SK-N-SH (cell line): ENCODE measurements at regions not wholly inside any gene's neighbourhood (a gene's known extent, or its start where the extent isn't known, plus 50 kb on each side); places are given as distances from the start of the nearest gene placed in this dataset.

Source experiments
- CTCF ChIA-PET: fragments of 300-600, 350-600 bp; formaldehyde crosslinking; extraction: SDS; loops from one replicate; lab custom pipeline; 2021; lab: Yijun Ruan, JAX
- POLR2A ChIA-PET: fragments of 350-600 bp; sonication (Branson Sonifier 250); formaldehyde crosslinking; extraction: SDS; loops from one replicate; lab custom pipeline; 2020; ENCODE audit warnings: antibody characterized with exemption, inconsistent platforms; lab: Yijun Ruan, JAX
- DNase-seq: peaks from one replicate; pipeline ENCODE4 v3.0.0; 2012
- H2AFZ ChIP-seq: fragments of 200-600 bp; sonication (generic); 2 replicates; pipeline ENCODE4 v1.8.1; 2016; ENCODE audit warnings: antibody characterized with exemption, mild to moderate bottlenecking, low read depth
- H3F3A ChIP-seq: fragments of 200-600 bp; sonication (generic); replicated peaks from 2 replicates; pipeline ENCODE3; 2016; ENCODE audit warnings: antibody characterized with exemption, mild to moderate bottlenecking; ENCODE audit not compliant: insufficient read depth
- H3K27ac ChIP-seq, 2 experiments: fragments of 200-500 bp in 1 of 2; fragments of 200-600 bp in 1 of 2; sonication (Bioruptor generic) in 1 of 2; sonication (generic), shearing (Covaris generic) in 1 of 2; 2 replicates each; pipeline versions ENCODE4 v1.5.1 to v1.6.1; 2014 to 2016; ENCODE audit warnings: low read depth in 2 of 2, inconsistent platforms in 1 of 2, low read length in 1 of 2, mild to moderate bottlenecking in 1 of 2, mixed read lengths in 1 of 2
- H3K27me3 ChIP-seq: fragments of 200-600 bp; sonication (generic), shearing (Covaris generic); 2 replicates; pipeline ENCODE4 v1.6.1; 2016; ENCODE audit warnings: mixed run types; ENCODE audit not compliant: insufficient read depth
- H3K36me3 ChIP-seq, 2 experiments: fragments of 200-500 bp in 1 of 2; fragments of 200-600 bp in 1 of 2; sonication (Bioruptor generic) in 1 of 2; sonication (generic) in 1 of 2; replicated peaks in 1 of 2; 2 replicates each; pipeline versions ENCODE3 to v1.5.1; 2014 to 2016; ENCODE audit warnings: low read length in 1 of 2, mild to moderate bottlenecking in 1 of 2; ENCODE audit not compliant: insufficient read depth in 2 of 2, control insufficient read depth in 1 of 2
- H3K4me1 ChIP-seq, 2 experiments: fragments of 200-500 bp in 1 of 2; fragments of 200-600 bp in 1 of 2; sonication (Bioruptor generic) in 1 of 2; sonication (generic), shearing (Covaris generic) in 1 of 2; 2 replicates each; pipeline versions ENCODE4 v1.5.1 to v1.6.1; 2014 to 2016; ENCODE audit warnings: low read depth in 1 of 2, low read length in 1 of 2, mixed run types in 1 of 2; ENCODE audit not compliant: insufficient read depth in 2 of 2, control insufficient read depth in 1 of 2
- H3K4me2 ChIP-seq: fragments of 200-600 bp; sonication (generic), shearing (Covaris generic); 2 replicates; pipeline ENCODE4 v1.6.1; 2017; ENCODE audit warnings: mixed run types
- H3K4me3 ChIP-seq, 2 experiments: fragments of 200-500 bp in 1 of 2; fragments of 200-600 bp in 1 of 2; sonication (Bioruptor generic) in 1 of 2; sonication (generic), shearing (Covaris generic) in 1 of 2; 2 replicates each; pipeline versions ENCODE4 v1.5.1 to v1.8.1; 2014 to 2016; ENCODE audit warnings: low read depth in 2 of 2, inconsistent platforms in 1 of 2, low read length in 1 of 2, mild to moderate bottlenecking in 1 of 2, mixed read lengths in 1 of 2, moderate library complexity in 1 of 2
- H3K79me2 ChIP-seq: fragments of 200-600 bp; sonication (generic); 2 replicates; pipeline ENCODE4 v1.8.1; 2017; ENCODE audit warnings: mild to moderate bottlenecking; ENCODE audit not compliant: insufficient read depth
- H3K9ac ChIP-seq: fragments of 200-600 bp; sonication (generic); 2 replicates; pipeline ENCODE4 v1.6.1; 2017; ENCODE audit warnings: mixed run types
- H3K9me2 ChIP-seq: fragments of 200-600 bp; sonication (generic); 2 replicates; pipeline ENCODE4 v1.6.1; 2017; ENCODE audit warnings: mixed run types
- H3K9me3 ChIP-seq: fragments of 200-600 bp; sonication (generic); 2 replicates; pipeline ENCODE4 v1.6.1; 2017; ENCODE audit warnings: mixed run types, mild to moderate bottlenecking, moderate library complexity
- H4K20me1 ChIP-seq: fragments of 200-600 bp; sonication (generic); 2 replicates; pipeline ENCODE4 v1.6.1; 2017; ENCODE audit warnings: mild to moderate bottlenecking, mixed run types; ENCODE audit not compliant: insufficient read depth
- EZH2phosphoT487 ChIP-seq: fragments of 200-600 bp; sonication (generic); IDR thresholded peaks from 2 replicates; pipeline ENCODE4 v1.6.1; 2017; ENCODE audit warnings: low read depth, mixed run types, mild to moderate bottlenecking, antibody characterized with exemption, moderate library complexity, borderline replicate concordance
- GABPA ChIP-seq: IDR thresholded peaks from 2 replicates; pipeline ENCODE4 v1.4.0; 2012; ENCODE audit warnings: low read depth, mild to moderate bottlenecking
- MEF2A ChIP-seq: IDR thresholded peaks from 2 replicates; pipeline ENCODE4 v1.4.0; 2012; ENCODE audit warnings: low read depth, borderline replicate concordance
- POLR2AphosphoS5 ChIP-seq: IDR thresholded peaks from 2 replicates; pipeline ENCODE4 v1.6.1; 2012; ENCODE audit warnings: low read depth, low read length
- RFX5 ChIP-seq: IDR thresholded peaks from 2 replicates; pipeline ENCODE4 v1.6.1; 2012; ENCODE audit warnings: mild to moderate bottlenecking, improper control_type of control experiment, low read length
- RXRA ChIP-seq: IDR thresholded peaks from 2 replicates; pipeline ENCODE4 v1.4.0; 2012; ENCODE audit warnings: low read depth, mild to moderate bottlenecking, borderline replicate concordance
- TEAD4 ChIP-seq: IDR thresholded peaks from 2 replicates; pipeline ENCODE4 v1.4.0; 2012; ENCODE audit warnings: mild to moderate bottlenecking, borderline replicate concordance; ENCODE audit not compliant: insufficient read depth
- WGBS: methylation state at CpG from one replicate; pipeline ENCODE4 v1.1.6; 2017; ENCODE audit warnings: low lambda C conversion rate; 5-methylcytosine and 5-hydroxymethylcytosine counted together
- TF ChIP-seq, protein P1 (sequence below): IDR thresholded peaks from 2 replicates; pipeline ENCODE4; 2012
- TF ChIP-seq, protein P2 (sequence below): fragments of 150-350 bp; IDR thresholded peaks from 2 replicates; pipeline ENCODE4 v1.6.1; 2016; ENCODE audit warnings: mild to moderate bottlenecking, low read depth, low read length
- TF ChIP-seq, protein P3 (sequence below): fragments of 150-350 bp; IDR thresholded peaks from 2 replicates; pipeline ENCODE4 v1.6.1; 2017; ENCODE audit warnings: antibody characterized with exemption, low read length, low read depth, borderline replicate concordance
- TF ChIP-seq, protein P4 (sequence below): IDR thresholded peaks from 2 replicates; pipeline ENCODE4 v1.4.0; 2012; ENCODE audit warnings: low read depth
- TF ChIP-seq, protein P5 (sequence below): IDR thresholded peaks from 2 replicates; pipeline ENCODE4 v1.4.0; 2012; ENCODE audit warnings: low read depth, borderline replicate concordance
- TF ChIP-seq, protein P6 (sequence below): IDR thresholded peaks from 2 replicates; pipeline ENCODE4 v1.4.0; 2012; ENCODE audit warnings: low read depth, borderline replicate concordance
- TF ChIP-seq, protein P7 (sequence below): IDR thresholded peaks from 2 replicates; pipeline ENCODE4 v1.6.1; 2012; ENCODE audit warnings: mild to moderate bottlenecking, low read depth, low read length, moderate library complexity

DNA sequence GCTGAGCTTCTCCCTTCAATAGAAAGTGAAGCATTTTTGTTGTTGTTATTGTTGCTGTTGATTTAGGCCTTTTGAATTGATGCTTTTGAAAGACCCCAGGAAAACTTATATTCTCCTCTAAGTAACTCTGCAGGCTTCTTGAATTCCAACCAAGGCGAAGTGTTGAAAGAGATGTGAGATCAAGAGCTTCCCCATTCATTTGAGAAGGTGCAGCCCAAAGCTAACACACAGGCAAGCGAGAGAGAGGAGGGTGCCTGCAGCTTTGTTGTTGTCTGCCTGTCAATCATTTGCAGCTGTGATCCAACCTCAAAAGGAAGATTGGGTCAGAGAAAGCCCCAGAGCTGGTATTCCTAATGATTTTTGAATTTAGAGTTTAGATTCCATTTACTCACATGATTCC, 963.6 kb upstream of the CNTNAP5 start:
- no peaks in the 10 kb centered on the region for H3K79me2 ChIP-seq
- H3K9ac ChIP-seq = no peak overlapping the region
- H3K27me3 ChIP-seq = no peaks in the 10 kb centered on the region
- H3K4me2 ChIP-seq = no peak overlapping the region
- 8% methylated on average over 2 of the region's 2 CpGs for WGBS
- ChIA-PET CTCF (no interaction called here), POLR2A (no interaction called here)
- DNase-seq = no peak
- H3K9me3 ChIP-seq = no peaks in the 10 kb centered on the region
- H3K36me3 ChIP-seq = no peaks in the 10 kb centered on the region
- H3K9me2 ChIP-seq = no peaks in the 10 kb centered on the region
- H2AFZ ChIP-seq = no peak overlapping the region
- H3K4me3 ChIP-seq = no peak overlapping the region
- H3K27ac ChIP-seq = no peak overlapping the region
- TF ChIP-seq, protein P1, sequence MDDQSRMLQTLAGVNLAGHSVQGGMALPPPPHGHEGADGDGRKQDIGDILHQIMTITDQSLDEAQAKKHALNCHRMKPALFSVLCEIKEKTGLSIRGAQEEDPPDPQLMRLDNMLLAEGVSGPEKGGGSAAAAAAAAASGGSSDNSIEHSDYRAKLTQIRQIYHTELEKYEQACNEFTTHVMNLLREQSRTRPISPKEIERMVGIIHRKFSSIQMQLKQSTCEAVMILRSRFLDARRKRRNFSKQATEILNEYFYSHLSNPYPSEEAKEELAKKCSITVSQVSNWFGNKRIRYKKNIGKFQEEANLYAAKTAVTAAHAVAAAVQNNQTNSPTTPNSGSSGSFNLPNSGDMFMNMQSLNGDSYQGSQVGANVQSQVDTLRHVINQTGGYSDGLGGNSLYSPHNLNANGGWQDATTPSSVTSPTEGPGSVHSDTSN = no peak
- TF ChIP-seq GABPA (no peak), POLR2AphosphoS5 (no peak), EZH2phosphoT487 (no peak), TEAD4 (no peak), RXRA (no peak), RFX5 (no peak), MEF2A (no peak)
- TF ChIP-seq, protein P2, sequence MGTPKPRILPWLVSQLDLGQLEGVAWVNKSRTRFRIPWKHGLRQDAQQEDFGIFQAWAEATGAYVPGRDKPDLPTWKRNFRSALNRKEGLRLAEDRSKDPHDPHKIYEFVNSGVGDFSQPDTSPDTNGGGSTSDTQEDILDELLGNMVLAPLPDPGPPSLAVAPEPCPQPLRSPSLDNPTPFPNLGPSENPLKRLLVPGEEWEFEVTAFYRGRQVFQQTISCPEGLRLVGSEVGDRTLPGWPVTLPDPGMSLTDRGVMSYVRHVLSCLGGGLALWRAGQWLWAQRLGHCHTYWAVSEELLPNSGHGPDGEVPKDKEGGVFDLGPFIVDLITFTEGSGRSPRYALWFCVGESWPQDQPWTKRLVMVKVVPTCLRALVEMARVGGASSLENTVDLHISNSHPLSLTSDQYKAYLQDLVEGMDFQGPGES = no peak
- TF ChIP-seq, protein P3, sequence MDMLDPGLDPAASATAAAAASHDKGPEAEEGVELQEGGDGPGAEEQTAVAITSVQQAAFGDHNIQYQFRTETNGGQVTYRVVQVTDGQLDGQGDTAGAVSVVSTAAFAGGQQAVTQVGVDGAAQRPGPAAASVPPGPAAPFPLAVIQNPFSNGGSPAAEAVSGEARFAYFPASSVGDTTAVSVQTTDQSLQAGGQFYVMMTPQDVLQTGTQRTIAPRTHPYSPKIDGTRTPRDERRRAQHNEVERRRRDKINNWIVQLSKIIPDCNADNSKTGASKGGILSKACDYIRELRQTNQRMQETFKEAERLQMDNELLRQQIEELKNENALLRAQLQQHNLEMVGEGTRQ = no peak
- TF ChIP-seq, protein P4, sequence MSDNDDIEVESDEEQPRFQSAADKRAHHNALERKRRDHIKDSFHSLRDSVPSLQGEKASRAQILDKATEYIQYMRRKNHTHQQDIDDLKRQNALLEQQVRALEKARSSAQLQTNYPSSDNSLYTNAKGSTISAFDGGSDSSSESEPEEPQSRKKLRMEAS = no peak
- TF ChIP-seq, protein P5, sequence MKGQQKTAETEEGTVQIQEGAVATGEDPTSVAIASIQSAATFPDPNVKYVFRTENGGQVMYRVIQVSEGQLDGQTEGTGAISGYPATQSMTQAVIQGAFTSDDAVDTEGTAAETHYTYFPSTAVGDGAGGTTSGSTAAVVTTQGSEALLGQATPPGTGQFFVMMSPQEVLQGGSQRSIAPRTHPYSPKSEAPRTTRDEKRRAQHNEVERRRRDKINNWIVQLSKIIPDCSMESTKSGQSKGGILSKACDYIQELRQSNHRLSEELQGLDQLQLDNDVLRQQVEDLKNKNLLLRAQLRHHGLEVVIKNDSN = no peak
- TF ChIP-seq, protein P6, sequence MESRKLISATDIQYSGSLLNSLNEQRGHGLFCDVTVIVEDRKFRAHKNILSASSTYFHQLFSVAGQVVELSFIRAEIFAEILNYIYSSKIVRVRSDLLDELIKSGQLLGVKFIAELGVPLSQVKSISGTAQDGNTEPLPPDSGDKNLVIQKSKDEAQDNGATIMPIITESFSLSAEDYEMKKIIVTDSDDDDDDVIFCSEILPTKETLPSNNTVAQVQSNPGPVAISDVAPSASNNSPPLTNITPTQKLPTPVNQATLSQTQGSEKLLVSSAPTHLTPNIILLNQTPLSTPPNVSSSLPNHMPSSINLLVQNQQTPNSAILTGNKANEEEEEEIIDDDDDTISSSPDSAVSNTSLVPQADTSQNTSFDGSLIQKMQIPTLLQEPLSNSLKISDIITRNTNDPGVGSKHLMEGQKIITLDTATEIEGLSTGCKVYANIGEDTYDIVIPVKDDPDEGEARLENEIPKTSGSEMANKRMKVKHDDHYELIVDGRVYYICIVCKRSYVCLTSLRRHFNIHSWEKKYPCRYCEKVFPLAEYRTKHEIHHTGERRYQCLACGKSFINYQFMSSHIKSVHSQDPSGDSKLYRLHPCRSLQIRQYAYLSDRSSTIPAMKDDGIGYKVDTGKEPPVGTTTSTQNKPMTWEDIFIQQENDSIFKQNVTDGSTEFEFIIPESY = no peak
- TF ChIP-seq, protein P7, sequence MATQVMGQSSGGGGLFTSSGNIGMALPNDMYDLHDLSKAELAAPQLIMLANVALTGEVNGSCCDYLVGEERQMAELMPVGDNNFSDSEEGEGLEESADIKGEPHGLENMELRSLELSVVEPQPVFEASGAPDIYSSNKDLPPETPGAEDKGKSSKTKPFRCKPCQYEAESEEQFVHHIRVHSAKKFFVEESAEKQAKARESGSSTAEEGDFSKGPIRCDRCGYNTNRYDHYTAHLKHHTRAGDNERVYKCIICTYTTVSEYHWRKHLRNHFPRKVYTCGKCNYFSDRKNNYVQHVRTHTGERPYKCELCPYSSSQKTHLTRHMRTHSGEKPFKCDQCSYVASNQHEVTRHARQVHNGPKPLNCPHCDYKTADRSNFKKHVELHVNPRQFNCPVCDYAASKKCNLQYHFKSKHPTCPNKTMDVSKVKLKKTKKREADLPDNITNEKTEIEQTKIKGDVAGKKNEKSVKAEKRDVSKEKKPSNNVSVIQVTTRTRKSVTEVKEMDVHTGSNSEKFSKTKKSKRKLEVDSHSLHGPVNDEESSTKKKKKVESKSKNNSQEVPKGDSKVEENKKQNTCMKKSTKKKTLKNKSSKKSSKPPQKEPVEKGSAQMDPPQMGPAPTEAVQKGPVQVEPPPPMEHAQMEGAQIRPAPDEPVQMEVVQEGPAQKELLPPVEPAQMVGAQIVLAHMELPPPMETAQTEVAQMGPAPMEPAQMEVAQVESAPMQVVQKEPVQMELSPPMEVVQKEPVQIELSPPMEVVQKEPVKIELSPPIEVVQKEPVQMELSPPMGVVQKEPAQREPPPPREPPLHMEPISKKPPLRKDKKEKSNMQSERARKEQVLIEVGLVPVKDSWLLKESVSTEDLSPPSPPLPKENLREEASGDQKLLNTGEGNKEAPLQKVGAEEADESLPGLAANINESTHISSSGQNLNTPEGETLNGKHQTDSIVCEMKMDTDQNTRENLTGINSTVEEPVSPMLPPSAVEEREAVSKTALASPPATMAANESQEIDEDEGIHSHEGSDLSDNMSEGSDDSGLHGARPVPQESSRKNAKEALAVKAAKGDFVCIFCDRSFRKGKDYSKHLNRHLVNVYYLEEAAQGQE = no peak
- TF ChIP-seq, all 33 proteins: peak for 0
- H3K4me1 ChIP-seq = no peaks in the 10 kb centered on the region; a peak in 1 of 4 replicates
- H3F3A ChIP-seq = no peaks in the 10 kb centered on the region
- no peaks in the 10 kb centered on the region for H4K20me1 ChIP-seq
